Thoracic aorta (tissue), 2 donors: ENCODE measurements at regions not wholly inside any gene's neighbourhood (a gene's known extent, or its start where the extent isn't known, plus 50 kb on each side); places are given as distances from the start of the nearest gene placed in this dataset.

Source experiments
- ATAC-seq: fragments of 150-250 bp; one replicate; pipeline ENCODE4 v1.8.0; 2017; ENCODE audit warnings: low read depth; ENCODE audit not compliant: insufficient number of reproducible peaks, low FRiP score
- DNase-seq: peaks from one replicate; pipeline ENCODE4 v3.0.0-alpha.2; 2020; ENCODE audit warnings: low spot score
- H3K27ac ChIP-seq, 2 donors: fragments of 200-600 bp; sonication (generic); 1 replicate in 1 of 2; 2 replicates in 1 of 2; pipeline ENCODE4 v1.5.1; 2016; ENCODE audit warnings: mild to moderate bottlenecking in 2 of 2, moderate library complexity in 2 of 2
- H3K27me3 ChIP-seq: fragments of 200-600 bp; sonication (generic); replicated peaks from 2 replicates; pipeline ENCODE4 v1.6.0; 2016; ENCODE audit warnings: mild to moderate bottlenecking; ENCODE audit not compliant: insufficient read depth
- H3K36me3 ChIP-seq: fragments of 200-600 bp; sonication (generic); one replicate; pipeline ENCODE4 v1.5.1; 2016
- H3K4me1 ChIP-seq, 2 donors: fragments of 200-600 bp; sonication (generic); 1 replicate in 1 of 2; 2 replicates in 1 of 2; pipeline versions ENCODE4 v1.5.1 to v1.6.0; 2016; ENCODE audit warnings: low read depth in 2 of 2, mild to moderate bottlenecking in 1 of 2; ENCODE audit not compliant: control insufficient read depth in 1 of 2
- H3K4me3 ChIP-seq: fragments of 200-600 bp; sonication (generic); 2 replicates; pipeline ENCODE4 v1.5.1; 2016; ENCODE audit warnings: mild to moderate bottlenecking
- H3K9me3 ChIP-seq: fragments of 200-600 bp; sonication (generic); 2 replicates; pipeline ENCODE4 v1.5.1; 2016
- CTCF ChIP-seq: fragments of 200-600 bp; sonication (generic); IDR thresholded peaks from one replicate; pipeline ENCODE4 v1.5.1; 2019; ENCODE audit warnings: antibody characterized with exemption

DNA sequence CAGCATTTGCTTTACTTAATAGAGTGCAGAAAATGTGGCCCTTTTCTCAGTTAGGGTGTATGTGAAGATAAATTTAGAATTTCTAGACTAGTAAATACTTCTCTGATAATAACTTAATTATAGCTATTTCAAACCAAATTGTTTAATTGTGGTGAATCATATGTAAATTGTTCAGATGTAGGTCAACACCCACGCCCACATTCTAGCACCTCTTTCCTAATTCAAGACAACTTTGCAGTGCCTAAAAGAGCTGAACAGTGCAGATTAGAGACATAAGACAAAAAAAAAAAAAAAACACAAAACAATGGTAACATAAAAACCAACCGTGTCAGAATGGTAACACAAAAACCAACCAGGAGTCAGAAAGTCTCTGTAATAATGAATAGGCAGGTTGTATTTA lies 758.3 kb downstream of the USP25 start:
- ATAC-seq (no peak), DNase-seq (no peak)
- H3K27me3 ChIP-seq: no peaks in the 10 kb centered on the region
- H3K4me3 ChIP-seq: no peak overlapping the region
- no peak for TF ChIP-seq CTCF
- no peaks in the 10 kb centered on the region for H3K4me1 ChIP-seq
- H3K27ac ChIP-seq: no peak overlapping the region
- no peaks in the 10 kb centered on the region for H3K9me3 ChIP-seq
- no peaks in the 10 kb centered on the region for H3K36me3 ChIP-seq

GRCh38 chr21:16492356-16492755 lies 762.6 kb downstream of the USP25 start:
- H3K4me3 ChIP-seq: no peak overlapping the region
- TF ChIP-seq CTCF: no peak
- H3K9me3 ChIP-seq: no peaks in the 10 kb centered on the region
- H3K4me1 ChIP-seq: peaks cover 4 to 10% of the 10 kb centered on the region in 2 donors
- ATAC-seq: no peak
- no peak for DNase-seq
- H3K27ac ChIP-seq: no peak overlapping the region
- no peaks in the 10 kb centered on the region for H3K27me3 ChIP-seq
- H3K36me3 ChIP-seq: no peaks in the 10 kb centered on the region

DNA sequence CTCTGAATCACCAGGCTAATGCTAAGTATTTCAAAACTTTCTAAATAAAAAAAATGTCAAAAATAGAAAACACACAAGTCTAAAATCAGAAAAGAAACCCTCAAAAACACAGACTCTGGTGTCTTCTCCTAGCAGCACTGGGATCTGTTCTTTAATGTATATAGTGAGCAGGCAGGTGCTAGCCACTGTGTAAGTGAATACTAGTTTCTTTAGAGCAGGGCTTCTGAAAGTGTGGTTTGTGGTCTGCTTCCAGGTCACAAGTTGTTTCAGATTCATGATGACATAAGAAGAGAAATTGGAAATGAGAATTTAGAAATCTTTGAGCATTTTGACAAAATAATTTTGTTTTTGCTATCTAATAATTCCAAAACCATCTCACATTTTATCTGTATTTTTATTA lies 763.1 kb downstream of the USP25 start:
- Histone ChIP-seq H3K27ac (no peak overlapping the region), H3K36me3 (no peaks in the 10 kb centered on the region), H3K9me3 (no peaks in the 10 kb centered on the region), H3K4me3 (no peak overlapping the region), H3K27me3 (no peaks in the 10 kb centered on the region), H3K4me1 (peaks cover 4 to 10% of the 10 kb centered on the region in 2 donors)
- DNase-seq: no peak
- TF ChIP-seq CTCF: no peak
- ATAC-seq: no peak

GRCh38 chr21:16496609-16497008 lies 766.8 kb downstream of the USP25 start:
- ATAC-seq (no peak), DNase-seq (no peak)
- no peaks in the 10 kb centered on the region for H3K9me3 ChIP-seq
- no peaks in the 10 kb centered on the region for H3K36me3 ChIP-seq
- H3K27ac ChIP-seq: no peak overlapping the region
- H3K27me3 ChIP-seq: no peaks in the 10 kb centered on the region
- no peak for TF ChIP-seq CTCF
- H3K4me1 ChIP-seq: peaks cover 4 to 10% of the 10 kb centered on the region in 2 donors
- H3K4me3 ChIP-seq: peak overlapping the region; percentile 1

DNA sequence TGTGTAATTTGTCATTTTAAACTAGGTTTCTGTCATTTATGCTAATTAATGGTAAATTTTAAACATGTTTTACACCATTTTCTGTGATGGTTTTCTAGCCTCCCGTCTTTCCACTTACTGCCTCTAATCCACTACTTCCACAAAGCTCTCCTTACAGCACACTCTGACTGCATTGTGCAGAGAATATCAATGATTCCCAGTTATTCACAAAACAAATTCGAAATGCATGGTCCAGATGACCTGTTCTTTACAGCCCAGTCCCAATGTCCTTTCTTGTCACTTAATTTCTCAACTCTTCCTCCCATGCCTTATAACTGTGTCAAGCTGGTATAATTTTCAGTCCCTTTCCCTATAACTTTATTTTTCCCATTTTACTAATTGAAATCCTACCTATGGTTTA lies 770.5 kb downstream of the USP25 start:
- DNase-seq (no peak), ATAC-seq (no peak)
- H3K27me3 ChIP-seq: no peaks in the 10 kb centered on the region
- no peak for TF ChIP-seq CTCF
- H3K27ac ChIP-seq: no peak overlapping the region
- no peaks in the 10 kb centered on the region for H3K36me3 ChIP-seq
- H3K4me1 ChIP-seq: peaks cover 4 to 10% of the 10 kb centered on the region in 2 donors
- no peak overlapping the region for H3K4me3 ChIP-seq
- H3K9me3 ChIP-seq: no peaks in the 10 kb centered on the region
